D341Med (cell line): ENCODE measurements at regions not wholly inside any gene's neighbourhood (a gene's known extent, or its start where the extent isn't known, plus 50 kb on each side); places are given as distances from the start of the nearest gene placed in this dataset.
A peak's percentile ranks its signal among the peaks of the same experiment; 100 is the strongest.
"Not testable (repeated sequence)": the region's sequence is repeated elsewhere in the genome, so short reads cannot be mapped to it uniquely, and the experiment has no call there.

Experiments
- DNase-seq: peaks from one replicate; pipeline ENCODE4 v3.0.0; 2012; ENCODE audit warnings: low spot score

DNA sequence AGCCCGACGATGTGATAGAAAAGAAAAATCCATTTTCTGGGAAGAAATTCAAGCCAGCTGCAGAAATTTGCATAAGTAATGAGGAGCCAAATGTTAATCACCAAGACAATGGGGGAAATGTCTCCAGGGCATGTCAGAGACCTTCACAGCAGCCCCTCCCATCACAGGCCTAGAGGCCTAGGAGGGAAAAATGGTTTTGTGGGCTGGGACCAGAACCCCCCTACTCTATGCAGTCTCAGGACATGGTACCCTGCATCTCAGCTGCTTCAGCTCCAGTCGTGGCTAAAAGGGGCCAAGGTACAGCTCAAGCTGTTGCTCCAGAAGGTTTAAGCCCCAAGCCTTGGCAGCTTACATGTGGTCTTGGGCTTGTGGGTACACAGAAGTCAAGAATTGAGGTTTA lies 155.5 kb upstream of the FOXQ1 start:
- DNase-seq: not testable (repeated sequence)

DNA sequence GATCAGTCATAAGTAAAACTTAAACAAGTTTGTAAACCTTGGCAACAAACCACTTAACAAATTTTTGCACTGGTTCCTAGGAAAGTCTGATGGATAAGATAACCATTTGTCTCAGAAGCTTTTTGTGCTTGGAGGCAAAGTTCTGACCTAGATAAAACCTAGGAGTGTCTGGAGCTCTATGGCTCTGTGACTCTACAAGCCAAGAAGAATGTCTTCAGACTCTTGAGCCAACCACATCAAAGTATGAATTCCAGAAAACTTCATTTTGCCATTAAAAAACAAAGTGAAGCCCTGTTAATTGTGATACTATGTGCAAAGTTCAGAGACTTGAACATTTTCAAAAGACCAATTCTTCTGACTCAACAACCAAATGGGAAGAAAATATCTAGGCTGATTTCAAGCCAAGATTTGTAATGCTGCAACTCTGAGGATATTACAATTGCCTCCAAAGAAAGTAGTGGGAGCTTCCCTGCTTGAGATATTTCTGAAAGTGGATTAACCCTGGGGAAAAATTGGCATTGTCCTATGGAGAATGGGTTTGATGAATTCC lies 158.1 kb upstream of the FOXQ1 start:
- no peak for DNase-seq

DNA sequence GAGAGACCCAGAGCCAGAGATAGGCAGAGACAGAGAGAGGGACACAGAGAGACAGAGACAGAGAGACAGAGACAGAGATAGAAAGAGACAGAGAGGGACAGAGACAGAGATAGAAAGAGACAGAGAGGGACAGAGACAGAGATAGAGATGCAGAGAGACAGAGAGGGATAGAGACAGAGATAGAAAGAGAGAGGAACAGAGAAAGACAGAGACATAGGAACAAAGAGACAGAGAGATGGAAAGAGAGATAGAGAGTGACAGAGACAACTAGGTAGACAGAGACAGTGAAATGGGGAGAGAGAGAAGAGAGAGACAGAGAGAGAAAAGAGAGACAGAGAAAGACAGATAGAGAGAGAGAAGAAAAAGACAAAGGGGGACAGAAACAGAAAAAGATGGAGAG lies 165.4 kb upstream of the FOXQ1 start:
- no peak for DNase-seq

DNA sequence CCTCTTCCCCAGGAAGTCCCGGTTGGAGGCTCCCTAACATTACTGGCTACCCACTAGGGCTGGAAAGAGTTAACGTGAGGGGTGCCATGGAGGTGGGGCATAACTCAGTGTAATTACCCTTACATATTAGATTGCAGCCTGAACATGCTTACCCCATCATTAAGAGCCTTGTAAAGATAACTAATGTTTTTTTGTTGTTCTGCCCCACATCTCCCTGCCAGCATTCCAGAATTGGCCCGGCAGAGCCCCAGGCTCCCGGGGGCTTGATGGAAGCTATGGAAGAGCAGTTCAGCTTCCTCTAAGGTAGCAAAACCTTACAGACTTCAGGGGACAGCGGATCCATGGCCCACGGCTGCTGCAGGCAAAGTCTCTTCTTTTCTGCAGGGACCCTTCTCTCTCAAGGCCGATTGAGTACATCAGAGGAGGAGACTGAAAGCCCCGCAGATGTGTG lies 166.1 kb upstream of the FOXQ1 start:
- no peak for DNase-seq

DNA sequence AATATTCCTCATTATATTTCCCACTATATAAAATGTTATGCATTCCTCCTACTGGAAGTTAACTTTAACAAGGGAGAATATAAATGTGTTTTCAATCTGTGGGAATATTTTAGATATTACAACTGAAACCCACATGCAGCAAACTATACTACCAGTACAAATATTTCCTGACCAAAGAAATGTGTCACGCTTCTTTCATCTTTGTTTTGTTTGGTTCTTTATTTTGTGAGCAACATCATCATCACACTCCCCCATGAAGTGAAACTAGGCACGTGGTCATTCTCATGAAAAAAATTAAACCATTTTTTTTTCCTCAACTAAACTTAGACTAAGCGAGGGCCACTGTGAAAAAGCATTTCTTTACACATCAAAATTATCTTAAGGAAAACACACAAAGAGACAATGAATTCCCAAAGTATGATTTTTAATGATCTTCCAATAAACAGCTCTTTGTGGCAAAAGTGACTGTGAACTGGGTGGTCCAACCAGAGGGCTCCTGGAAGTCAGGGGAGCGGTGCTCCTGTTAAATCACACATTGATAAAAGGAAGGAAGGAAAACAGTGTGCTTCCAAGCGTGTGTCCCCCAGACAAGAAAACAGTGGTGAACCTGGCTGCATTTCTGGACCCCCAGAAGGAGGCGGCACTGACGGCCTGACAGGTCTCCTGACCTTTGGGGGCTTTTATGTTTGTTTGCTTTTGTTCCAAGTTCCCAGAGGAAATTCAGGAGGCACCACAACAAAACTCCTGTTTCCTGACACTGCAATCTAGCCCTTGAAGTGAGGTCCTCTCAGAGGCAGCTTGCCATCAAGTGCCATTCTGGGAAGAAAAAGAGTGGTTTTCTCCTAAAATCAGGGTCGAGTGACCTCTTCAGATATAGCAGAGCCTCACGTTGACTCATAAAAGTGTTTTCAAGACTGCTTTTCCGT lies 166.8 kb upstream of the FOXQ1 start:
- no peak for DNase-seq

DNA sequence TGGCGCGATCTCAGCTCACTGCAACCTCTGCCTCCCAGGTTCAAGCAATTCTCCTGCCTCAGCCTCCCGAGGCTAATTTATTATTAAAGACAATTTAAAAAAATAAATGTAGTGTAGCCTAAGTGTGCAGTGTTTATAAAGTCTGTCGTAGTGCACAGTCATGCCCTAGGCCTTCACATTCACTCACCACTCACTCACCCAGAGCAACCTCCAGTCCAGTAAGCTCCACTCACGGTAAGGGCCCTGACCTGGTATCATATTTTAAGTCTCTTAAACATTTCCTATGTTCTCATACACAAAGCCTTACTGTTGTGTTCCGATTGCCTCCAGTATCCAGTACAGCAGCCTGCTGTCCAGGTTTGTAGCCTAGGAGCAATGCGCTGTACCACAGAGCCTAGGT lies 168.2 kb upstream of the FOXQ1 start:
- DNase-seq: no peak

DNA sequence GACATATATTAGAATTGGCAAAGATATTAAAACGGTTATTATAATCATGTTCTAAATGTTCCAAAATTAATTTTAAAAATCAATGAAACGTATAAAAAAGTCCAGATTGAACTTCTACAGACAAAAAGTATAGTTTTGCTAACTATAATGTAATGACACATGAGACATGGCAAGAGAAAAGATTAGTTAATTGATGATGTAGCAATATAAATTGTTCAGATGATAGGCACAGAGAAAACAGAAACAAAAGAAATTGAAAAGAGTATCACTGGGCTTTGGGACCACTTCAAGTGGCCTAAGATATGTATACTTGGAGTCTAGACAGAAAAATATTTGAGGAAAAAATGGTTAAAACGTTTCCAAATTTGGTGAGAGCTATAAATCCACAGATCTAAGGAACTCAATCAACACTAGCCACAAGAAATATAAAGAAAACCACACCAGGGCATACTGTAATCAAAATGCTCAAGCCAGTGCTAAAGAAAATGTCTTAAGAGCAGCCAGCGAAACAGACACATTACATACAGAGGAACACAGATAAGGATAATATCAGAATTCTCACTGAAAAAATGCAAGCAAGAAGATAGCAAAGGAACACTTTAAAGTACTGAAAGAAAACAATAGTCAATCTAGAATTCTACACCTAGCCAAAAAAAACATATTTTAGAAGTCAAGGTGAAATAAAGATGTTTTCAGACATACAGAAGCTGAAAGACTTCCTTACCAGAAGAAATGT lies 172.6 kb upstream of the FOXQ1 start:
- DNase-seq: no peak

DNA sequence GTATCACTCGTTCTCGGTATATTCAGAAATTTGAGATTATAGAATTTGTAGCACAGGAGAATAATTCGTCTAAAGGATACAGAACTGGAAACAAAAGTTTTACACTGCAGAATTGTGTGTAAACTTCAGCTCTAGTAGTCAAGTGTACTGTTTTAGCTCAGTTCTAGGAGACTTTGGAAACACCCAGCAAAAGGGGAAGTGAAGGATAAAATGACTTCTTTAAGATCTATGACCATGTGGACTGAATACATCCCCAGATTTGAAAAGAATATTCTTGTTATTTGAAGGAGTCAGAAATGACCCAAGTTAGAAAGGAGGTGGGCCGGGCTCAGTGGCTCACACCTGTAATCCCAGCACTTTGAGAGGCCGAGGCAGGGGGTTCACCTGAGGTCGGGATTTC lies 174.0 kb upstream of the FOXQ1 start:
- DNase-seq: no peak

DNA sequence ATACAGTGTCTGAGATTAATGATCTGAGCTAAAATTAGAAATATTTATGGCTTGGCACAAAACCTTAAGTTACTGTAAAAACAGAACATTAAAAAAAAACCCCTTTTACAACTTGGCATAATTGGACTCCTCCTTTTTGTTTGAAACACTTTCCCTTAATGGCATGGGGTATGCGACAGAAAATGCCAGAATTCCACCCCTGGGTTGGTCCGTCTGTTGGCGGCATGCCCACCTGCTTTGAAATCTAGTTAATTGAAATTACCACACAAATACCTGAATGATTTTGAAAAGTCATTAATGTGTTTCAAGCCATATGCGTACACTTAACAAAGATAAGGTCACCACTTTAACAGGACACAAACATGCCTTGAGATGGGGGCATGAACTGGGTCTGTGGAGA lies 175.1 kb upstream of the FOXQ1 start:
- no peak for DNase-seq

DNA sequence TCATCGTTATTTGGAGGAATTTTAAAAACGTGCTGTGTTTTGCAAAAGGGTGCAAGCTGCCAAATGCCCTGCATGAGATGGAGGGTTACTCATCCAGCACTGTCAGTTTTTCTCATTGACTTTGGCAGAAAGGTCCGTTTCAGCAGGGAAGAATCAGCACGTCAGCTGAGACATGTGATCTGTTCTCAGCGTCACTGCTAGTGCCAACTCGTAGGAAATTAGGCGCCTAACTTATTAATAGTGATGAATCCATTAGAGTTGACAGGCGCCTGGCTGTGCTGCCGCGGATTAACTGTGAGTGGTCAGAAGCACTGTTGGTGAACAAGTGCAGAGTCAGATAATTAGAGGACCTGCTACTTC lies 175.5 kb upstream of the FOXQ1 start:
- DNase-seq: peak; percentile 72

DNA sequence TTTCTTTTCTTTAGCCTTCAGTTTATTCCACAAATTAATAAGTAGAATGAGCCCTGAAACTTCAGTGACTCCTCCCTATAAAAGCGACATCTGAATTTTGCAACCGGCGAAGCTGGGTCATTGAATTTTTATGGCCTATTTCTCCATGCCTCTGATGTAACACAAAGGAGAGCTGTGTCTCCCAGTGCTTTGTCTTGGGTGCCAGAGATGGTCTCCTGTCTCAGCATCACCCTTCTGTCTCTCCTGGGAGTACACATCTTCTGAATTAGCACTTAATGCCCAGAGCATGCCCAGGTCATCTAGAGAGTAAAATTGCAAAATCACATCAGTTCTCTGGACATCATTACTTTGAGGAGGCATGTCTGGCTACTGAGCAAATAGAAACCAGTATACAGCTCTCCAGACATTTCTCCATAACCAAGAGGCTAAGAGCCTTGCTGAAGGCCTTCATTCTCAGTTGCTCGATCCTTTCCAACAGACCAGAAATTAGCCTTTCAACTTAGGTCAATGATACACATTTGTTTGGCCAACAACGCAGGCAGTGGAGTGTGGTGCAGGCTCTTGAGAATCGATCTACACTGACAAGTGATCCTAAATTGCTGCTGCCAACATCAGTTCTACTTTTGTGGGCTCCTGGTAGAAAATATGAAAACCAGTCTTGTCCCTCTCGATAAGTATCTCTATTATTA lies 176.0 kb upstream of the FOXQ1 start:
- no peak for DNase-seq

DNA sequence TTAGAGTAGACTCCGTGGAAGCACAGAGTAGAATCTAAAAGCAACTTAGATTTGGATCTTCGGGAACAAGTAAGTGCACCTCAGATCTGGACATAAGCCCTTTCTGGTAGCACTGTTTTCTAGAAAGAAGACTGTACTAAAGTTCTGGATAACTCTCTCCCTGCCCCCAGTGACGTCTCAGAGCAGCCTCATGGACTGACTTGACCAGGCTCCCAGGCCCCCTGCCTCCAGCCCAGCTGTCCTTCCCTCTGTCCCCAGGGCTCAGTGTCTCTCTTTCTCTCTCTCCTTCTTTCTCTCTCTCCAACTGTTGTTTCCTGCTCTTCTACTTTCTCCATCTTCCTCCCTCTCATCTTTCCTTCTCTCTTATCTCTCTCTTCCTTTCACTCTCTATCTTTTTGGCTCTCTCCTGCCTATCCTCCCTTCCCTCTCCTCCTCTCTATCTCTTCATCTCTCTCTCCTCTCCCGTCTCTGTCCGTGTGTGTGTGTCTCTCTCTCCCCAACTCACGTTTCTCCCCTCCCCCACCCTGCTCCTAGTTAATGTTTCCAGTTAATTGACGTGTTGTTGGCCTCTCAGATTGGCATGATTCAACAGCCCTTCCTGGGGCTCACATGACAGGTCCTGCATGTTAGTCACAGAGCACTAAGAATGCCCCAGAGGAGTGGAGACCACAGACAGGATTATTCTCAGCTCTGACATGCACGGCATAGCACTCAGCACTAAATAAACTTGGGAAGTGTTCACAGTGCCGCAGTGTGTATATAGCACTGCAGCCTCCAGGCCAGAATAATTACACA lies 180.4 kb upstream of the FOXQ1 start:
- no peak for DNase-seq

DNA sequence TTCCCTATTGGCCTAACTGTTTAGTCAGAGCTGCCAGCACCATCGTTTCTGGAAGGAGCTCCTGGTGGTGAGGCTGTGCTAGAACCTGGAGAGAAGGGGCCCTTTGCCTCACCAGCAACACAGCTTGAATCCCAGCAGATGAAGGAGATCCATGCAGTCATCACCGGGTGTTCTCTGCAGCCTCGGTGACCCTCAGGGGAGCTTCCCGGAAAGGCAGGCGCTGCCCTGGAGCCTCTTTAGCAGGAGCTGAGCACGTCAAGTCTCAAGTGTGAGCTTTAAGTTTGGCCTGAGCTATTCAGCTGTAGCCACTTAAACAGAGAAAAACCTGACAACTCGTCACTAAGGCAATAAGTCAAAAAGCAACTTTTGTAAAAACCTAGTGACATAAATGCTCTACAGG lies 181.2 kb upstream of the FOXQ1 start:
- DNase-seq: no peak

DNA sequence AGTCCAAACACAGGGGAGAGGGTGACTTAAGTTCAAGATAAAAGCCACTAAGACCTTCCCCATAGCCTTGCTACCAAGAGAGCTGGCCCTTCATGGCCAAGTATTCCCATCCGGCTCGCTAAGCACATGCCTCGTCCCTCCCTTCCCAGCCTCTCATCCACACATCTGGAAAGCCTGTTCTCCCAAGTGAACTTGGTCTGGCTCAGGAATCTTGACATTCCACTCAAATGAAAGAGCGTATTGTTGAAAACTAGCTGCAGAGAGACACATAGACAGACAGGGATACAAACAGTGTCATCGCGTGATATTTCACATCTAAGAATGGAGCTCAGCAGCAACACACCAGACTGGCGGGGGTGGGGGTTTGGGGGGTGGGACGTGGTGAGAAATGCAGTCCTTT lies 182.8 kb upstream of the FOXQ1 start:
- peak; percentile 12 for DNase-seq

DNA sequence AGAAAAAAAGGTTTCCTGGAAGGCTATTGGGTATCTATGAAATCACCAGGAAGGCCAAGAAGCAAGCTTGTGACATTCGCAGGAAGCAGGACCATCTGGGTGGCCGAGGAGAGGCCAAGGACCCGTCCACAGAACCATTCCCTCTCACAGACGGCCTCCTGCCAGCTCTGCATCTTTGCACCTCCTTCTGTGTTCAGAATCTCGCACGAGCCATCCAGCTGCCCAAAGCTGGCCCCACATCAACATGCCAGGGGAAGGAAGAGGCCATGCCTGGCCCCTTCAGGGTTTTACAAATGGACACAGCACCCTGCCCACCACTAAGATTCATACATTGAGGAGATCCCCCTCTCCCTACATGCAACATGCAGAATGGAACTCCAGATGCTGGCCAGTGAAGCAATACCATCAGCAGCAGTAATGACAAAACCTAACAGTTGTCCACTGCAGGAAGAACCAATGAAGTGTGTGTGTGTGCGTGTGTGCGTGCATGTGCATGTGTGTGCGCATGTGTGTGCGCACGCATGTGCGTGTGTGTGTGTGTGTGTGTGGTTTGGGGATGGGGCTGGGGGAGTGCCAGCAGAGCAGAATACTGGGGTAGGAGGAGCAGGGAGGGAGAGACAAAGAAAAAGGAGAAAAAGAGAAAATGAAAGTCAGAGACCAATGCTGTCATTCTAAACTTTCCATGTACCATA lies 184.2 kb upstream of the FOXQ1 start:
- DNase-seq: no peak

DNA sequence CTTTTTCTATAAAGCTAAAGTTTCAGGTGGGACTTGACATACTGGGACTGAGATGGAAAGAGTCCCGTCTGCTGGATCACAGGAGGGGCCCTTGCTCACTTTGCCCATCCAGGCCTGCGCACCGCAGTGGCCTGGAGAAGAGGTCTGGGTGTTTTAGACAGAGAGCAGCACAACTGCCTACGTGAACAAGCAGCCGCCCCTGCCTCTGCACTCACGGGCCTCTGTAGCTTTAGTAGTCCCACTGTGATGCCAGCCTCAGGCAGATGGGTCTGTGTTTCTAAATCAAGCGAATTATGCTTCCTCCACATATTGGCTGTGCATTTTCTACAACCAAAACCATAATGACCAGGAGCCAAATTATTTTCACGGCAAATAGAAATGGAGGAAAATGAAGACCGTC lies 184.8 kb upstream of the FOXQ1 start:
- DNase-seq: no peak

DNA sequence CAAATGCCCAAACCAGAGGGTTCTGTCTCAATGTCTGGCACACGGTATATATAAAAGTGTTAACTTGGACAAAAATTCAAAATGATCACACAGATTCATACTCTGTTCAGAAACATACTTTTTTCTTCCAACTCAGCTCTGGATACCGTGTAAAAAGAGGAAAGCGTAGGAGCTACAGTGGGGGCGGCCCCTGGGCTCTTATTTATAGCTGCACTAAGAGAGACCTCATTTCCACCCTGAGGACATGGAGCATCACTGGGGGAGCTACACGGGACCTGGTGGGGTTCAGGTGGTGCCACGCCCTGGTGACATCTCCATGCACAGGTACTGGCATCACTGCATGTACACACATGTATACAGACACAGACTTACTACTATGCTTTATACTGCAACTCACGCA lies 185.9 kb upstream of the FOXQ1 start:
- DNase-seq: no peak

DNA sequence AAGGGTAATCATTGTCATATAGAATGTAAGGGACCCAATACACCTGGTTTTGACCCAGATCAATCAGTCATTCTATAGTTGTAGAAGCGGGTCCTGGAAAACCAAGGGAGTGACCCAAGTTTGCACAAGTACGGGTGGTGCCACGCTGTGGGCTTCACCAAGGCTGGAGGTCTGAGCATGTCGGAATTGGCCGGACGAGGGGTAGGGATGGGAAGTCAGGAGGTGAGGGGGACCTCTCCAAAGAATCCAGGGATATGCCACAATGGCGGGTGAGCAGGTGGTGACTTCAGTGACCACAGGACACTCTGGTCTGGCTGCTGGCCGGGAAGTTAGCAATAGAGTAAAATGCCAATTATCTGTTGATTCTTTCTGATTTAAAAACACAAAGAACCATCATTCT lies 186.6 kb upstream of the FOXQ1 start:
- no peak for DNase-seq

DNA sequence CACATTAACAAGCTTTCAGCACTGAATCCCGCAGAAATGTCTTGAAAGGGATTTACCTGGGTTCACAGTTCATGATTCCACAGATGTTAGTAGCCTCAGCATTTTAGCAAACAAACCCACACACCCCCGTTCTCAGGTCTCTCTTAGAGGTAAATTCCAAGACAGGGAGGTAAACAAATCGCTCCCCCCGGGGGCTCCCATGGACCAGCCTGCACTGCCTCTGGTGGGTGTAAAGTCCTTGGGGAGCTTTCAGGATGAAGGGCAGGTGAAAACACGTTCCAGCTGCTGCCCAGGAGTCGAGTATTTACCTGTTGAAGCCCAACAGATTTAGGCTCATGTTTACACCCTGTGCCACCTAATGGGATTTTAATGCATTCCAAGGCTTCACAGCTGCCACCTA lies 187.0 kb upstream of the FOXQ1 start:
- DNase-seq: no peak

DNA sequence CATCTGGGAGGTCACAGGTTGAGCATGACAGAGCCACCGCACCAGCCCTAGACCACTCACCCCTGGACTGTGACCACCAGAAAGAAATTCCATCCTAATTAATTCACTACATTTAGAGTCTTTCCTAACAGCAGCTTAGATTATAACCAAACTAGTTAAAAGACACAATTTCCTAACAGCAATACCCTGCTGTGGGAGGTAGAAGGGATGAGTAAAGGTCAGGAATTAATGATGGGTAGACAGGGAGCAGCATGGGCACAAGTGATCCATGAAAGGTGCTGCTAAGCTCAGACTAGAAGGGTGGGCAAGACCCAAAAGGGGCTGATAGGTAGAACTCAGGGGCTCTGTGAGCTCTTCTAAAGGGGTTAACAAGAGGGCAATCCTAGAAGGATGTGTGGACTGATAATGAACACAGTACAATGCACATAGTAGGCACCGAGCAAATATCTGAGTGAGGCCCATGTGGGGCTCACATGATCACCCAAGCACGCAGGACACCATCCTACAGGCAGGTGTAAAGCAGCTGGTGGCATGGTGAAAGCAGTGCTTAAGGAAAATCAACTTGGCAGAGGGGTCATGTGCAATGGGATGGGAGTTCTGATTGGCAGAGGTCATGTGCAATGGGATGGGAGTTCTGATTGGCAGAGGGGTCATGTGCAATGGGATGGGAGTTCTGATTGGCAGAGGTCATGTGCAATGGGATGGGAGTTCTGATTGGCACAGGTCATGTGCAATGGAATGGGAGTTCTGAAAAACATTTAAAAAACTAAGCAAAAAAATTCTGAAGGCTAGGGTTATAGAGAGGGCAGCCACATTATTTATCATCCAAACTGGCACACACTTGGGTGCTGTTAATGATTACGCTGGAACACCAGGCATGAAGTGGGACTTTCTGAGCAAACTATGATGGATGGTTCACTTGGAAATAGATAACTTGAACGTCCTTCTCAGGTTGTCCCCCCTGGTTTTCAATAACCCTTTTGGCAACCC lies 188.2 kb upstream of the FOXQ1 start:
- no peak for DNase-seq
